ENCODE measurements at regions not wholly inside any gene's neighbourhood (a gene's known extent, or its start where the extent isn't known, plus 50 kb on each side); places are given as distances from the start of the nearest gene placed in this dataset.

GRCh38 chr14:85744573-85744972 is 214.6 kb downstream of the FLRT2 start:
- TF ChIP-seq CTCF (IDR thresholded peaks at IDR 0.05; ENCODE audit: poor library complexity, severe bottlenecking) (no peak), REST (IDR thresholded peaks at IDR 0.05; ENCODE audit: borderline replicate concordance) (peak; percentile 37), SMC3 (conservative IDR thresholded peaks at IDR 0.05; ENCODE audit: poor library complexity) (no peak), RAD21 (conservative IDR thresholded peaks at IDR 0.05) (no peak), POLR2AphosphoS5 (IDR thresholded peaks at IDR 0.05) (no peak), EZH2 (IDR thresholded peaks at IDR 0.05; ENCODE audit: borderline replicate concordance, insufficient read depth, low read length, poor library complexity, severe bottlenecking) (no peak), TAF1 (IDR thresholded peaks at IDR 0.05; ENCODE audit: low read depth) (no peak)
